Fibroblast of pulmonary artery (primary cell): ENCODE measurements at regions not wholly inside any gene's neighbourhood (a gene's known extent, or its start where the extent isn't known, plus 50 kb on each side); places are given as distances from the start of the nearest gene placed in this dataset.

Experiments
- DNase-seq: peaks from one replicate; pipeline ENCODE4 v3.0.0-alpha.2; 2010; ENCODE audit warnings: low read depth
- H3K4me3 ChIP-seq: replicated peaks from 2 replicates; pipeline ENCODE4 v1.5.1; 2011; ENCODE audit warnings: low read depth, mild to moderate bottlenecking, control low read depth, low read length, moderate library complexity
- CTCF ChIP-seq: IDR thresholded peaks from 2 replicates; pipeline ENCODE4 v1.5.1; 2011; ENCODE audit warnings: mild to moderate bottlenecking, control low read depth, low read length, inconsistent platforms; ENCODE audit errors: missing control alignments

GRCh38 chr3:73966733-73967132 lies 342.0 kb upstream of the PDZRN3 start:
- no peak overlapping the region for H3K4me3 ChIP-seq
- no peak for DNase-seq
- no peak for TF ChIP-seq CTCF

DNA sequence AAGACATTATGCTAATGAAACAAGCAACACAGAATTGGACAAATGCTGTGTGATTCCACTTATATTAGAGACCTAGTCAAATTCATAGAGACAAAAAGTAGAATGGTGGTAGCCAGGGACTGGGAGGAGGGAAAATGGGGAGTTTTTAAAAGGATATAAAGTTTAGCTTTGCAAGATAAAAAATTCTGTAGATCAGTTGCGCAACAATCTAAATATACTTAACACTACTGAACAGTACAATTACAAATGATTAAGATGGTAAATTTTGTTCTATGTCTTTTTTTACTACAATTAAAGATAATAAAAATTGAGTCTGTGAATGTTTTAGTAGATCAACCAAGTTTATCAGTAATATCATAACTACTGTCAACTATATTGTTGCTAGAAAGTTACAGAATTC lies 340.1 kb upstream of the PDZRN3 start:
- TF ChIP-seq CTCF, result no peak
- no peak for DNase-seq
- no peak overlapping the region for H3K4me3 ChIP-seq

- TF ChIP-seq CTCF, result no peak
- no peak for DNase-seq
- H3K4me3 ChIP-seq, result no peak overlapping the region
These were observed 330.8 kb upstream of the PDZRN3 start for GRCh38 chr3:73955494-73956070.

GRCh38 chr3:73954506-73954905 lies 329.8 kb upstream of the PDZRN3 start:
- H3K4me3 ChIP-seq, result no peak overlapping the region
- no peak for DNase-seq
- no peak for TF ChIP-seq CTCF

DNA sequence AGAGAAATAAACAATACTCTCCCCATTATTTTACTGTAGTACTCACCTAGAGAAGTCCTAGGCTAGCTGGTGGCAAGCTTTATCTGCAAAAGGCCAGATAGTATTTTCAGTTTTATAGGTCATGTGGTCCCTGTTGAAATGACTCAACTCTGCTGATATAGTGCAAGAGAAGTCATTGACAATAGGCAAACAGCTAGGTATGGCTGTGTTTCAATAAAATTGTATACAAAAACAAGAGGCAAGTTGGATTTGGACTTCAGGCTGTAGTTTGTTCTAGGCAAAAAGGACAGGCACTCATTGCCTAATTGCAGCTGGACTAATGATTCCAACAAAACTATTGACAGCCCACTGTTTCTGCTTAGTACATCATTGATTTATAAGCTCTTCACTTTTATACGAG lies 328.0 kb upstream of the PDZRN3 start:
- no peak overlapping the region for H3K4me3 ChIP-seq
- TF ChIP-seq CTCF, result no peak
- DNase-seq, result no peak

DNA sequence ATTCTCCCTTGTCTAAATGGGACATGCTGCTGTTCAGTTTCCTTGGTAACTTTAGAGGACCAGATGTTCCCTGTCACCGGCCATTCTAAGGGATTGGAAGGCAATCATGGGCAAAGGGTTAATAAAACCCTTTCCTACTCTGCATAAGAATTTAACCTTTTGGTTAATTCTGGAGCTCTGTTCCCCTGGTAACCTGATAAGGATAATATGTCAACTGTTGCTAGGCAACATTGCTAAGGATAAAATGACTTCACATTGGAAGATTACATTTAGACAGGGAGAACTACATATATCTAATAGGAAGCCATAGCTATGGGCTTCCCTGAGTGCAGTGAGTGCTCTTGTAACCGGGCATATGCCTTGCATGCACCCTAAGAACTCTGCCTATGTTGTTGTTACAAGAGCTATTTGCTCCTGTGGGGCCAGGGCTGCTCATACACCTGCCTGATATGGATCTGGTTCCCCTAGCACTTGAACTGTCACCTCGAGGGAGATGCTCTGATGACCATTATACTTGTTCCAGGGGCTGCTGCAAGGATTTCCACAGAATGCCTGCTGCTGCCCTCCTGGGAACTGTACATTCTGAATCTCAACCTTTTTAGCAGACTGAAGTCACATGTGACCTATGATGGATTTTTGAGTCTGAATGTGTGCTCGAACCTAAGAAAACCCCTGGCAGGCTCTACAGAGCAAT lies 326.3 kb upstream of the PDZRN3 start:
- H3K4me3 ChIP-seq, result no peak overlapping the region
- DNase-seq, result no peak
- TF ChIP-seq CTCF, result no peak

- no peak for DNase-seq
- no peak for TF ChIP-seq CTCF
- H3K4me3 ChIP-seq, result no peak overlapping the region
These were observed 320.8 kb upstream of the PDZRN3 start for GRCh38 chr3:73945541-73945940.
